HG03159 (cell line): ENCODE measurements at regions not wholly inside any gene's neighbourhood (a gene's known extent, or its start where the extent isn't known, plus 50 kb on each side); places are given as distances from the start of the nearest gene placed in this dataset.

ENCODE experiments used
- ATAC-seq: cut with Tn5 transposase; IDR thresholded peaks from one replicate; pipeline ENCODE4 v1.9.1; 2021; ENCODE audit warnings: mild to moderate bottlenecking, moderate library complexity; ENCODE audit not compliant: unreplicated experiment

GRCh38 chr9:95629585-95629984, 112.8 kb upstream of the PTCH1 start:
- no peak for ATAC-seq

GRCh38 chr9:95627802-95628201, 111.0 kb upstream of the PTCH1 start:
- no peak for ATAC-seq

GRCh38 chr9:95626885-95627558, 110.3 kb upstream of the PTCH1 start:
- no peak for ATAC-seq

- no peak for ATAC-seq
Measured at GRCh38 chr9:95626341-95626740, 109.6 kb upstream of the PTCH1 start.

- no peak for ATAC-seq
Measured at GRCh38 chr9:95623640-95624039, 106.9 kb upstream of the PTCH1 start.

- ATAC-seq, result no peak
Measured at GRCh38 chr9:95620722-95621121, 104.0 kb upstream of the PTCH1 start.

- no peak for ATAC-seq
Measured at GRCh38 chr9:95620314-95620713, 103.5 kb upstream of the PTCH1 start.

GRCh38 chr9:95615246-95615645, 98.5 kb upstream of the PTCH1 start:
- no peak for ATAC-seq

GRCh38 chr9:95613670-95614069, 96.9 kb upstream of the PTCH1 start:
- no peak for ATAC-seq

GRCh38 chr9:95611354-95611753, 94.6 kb upstream of the PTCH1 start:
- no peak for ATAC-seq

GRCh38 chr9:95610006-95610785, 93.4 kb upstream of the PTCH1 start:
- no peak for ATAC-seq

GRCh38 chr9:95609426-95609825, 92.7 kb upstream of the PTCH1 start:
- ATAC-seq, result no peak

GRCh38 chr9:95608341-95608740, 91.6 kb upstream of the PTCH1 start:
- ATAC-seq, result no peak

- no peak for ATAC-seq
Measured at GRCh38 chr9:95607507-95607906, 90.7 kb upstream of the PTCH1 start.

GRCh38 chr9:95606489-95607350, 89.9 kb upstream of the PTCH1 start:
- ATAC-seq, result no peak

GRCh38 chr9:95605816-95606488, 89.2 kb upstream of the PTCH1 start:
- no peak for ATAC-seq

- no peak for ATAC-seq
Measured at GRCh38 chr9:95605101-95605500, 88.3 kb upstream of the PTCH1 start.

- ATAC-seq, result no peak
Measured at GRCh38 chr9:95598236-95598635, 81.5 kb upstream of the PTCH1 start.

- no peak for ATAC-seq
Measured at GRCh38 chr9:95595721-95596295, 79.0 kb upstream of the PTCH1 start.

GRCh38 chr9:95592931-95593330, 76.2 kb upstream of the PTCH1 start:
- ATAC-seq, result no peak
